ENCODE measurements at regions not wholly inside any gene's neighbourhood (a gene's known extent, or its start where the extent isn't known, plus 50 kb on each side); places are given as distances from the start of the nearest gene placed in this dataset.
"Not testable (repeated sequence)": the region's sequence is repeated elsewhere in the genome, so short reads cannot be mapped to it uniquely, and the experiment has no call there.

DNA sequence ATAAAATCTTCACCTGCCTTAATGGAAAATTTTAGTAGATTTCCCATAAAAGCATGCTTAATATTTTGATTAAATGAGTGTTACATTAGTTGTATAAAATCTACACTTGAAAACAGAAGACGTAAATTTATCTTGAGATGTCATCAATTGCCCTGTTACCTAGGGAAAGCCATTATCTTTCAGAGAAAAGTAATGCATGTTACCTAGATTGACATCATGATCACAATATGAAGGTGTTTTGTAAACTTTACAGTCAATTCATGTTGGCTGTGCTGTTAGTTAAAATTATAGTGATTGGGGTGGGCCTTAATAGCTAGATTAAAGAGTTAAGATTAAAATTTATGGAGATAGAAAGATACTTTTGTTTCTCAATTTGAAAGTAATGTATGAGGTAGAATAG, 293.2 kb upstream of the PCDH18 start:
- no peak for DNase-seq

DNA sequence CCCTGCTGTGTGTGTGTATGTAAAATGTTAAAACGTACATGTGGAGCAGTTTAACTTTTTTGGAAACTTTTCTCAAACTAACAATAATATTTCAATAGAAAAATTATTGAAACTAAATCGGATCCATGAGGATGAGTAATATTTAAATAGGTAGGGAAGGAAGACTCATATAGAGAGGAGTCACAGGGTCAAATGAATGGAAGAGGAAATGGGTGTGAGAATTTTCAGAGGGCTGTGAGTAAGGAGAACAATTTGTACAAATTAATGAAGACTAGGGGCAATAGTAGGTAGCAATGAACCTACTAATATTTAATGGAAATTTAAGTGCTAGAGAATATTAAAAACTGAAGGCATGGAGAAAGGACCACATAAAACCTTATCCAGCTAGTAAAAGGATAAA, 290.7 kb upstream of the PCDH18 start:
- no peak for DNase-seq

DNA sequence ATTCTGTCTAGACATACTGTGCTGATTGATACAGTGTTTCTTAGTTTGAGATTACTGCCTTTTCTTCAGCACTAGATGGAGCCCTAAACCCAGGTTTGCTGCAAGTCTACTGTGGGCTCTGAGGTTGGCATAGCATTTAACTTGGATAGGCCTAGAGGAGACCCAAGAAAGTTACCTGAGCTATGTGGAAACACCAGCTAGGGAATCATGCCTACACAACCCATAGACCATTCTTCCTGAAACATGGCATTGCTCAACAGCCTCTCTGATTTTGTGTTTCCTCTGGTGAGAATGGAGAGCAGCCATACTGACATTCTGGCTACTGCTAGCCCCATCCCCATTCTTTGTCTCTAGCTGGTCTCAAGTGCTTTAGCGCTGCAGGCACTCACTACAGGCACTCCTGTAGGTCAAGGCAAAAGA, 287.7 kb upstream of the PCDH18 start:
- peak; percentile 53 for DNase-seq

DNA sequence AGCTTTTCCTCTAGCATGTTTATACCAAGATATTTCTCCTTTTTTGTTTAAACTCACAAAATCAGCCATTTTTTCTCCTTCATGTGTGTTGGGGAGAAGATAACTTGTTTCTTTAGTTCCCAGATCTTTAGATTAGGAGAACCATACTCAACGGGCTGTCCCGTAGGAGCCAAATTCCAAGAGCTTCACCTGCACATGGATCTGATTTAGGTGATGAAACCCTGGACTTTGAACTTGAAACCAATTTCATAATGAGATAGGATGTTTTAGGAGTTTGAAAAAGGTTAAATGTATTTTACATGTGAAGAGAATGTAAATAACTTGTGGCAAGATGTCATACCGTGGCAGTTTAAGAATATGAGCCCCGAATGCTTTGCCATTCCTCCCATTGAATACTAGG, 280.0 kb upstream of the PCDH18 start:
- DNase-seq = no peak

DNA sequence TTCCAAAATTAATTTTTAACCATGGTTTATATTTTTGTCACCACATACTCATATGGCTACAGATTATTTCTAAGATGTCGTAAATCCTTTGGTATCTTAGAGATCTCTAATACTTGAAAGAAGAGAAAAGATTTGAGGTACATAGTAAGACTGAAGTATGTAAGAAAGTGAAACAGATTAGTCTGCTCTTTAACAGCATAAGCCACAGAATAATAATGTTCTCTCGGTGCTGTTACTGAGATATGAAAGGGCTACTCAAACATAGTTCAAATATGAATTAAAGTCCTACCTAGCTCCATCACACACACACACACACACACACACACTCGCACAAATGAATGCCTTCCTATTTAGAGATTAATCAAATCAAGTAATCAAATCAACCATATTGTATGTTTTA, 274.1 kb upstream of the PCDH18 start:
- DNase-seq = no peak

DNA sequence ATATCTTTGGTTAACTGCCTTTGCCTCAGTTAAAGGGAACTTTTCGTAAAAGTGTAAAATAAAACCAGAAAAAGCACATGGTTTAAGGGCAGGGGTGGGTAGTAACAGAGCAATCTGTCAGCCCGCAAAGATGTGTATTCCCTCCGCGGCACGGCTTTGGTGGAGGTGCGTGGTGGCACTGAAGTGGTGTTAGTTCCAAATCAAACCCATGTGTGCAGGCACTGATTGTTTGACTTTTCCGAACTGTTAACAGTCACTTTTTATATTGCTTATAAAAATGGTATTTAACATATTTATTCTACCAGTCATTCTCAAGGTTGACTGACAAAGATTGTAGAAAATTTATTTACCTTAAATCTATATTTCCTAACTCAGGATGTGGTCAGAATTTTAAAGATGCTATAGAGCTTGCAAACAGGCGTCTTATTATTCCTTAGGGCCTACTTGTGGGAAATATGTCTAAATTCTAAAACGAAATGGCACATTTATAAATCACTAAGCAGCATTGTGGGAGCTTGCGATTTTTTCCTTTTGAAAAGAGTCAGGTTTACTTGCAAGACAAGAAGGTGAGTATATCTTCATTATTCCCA, 272.7 kb upstream of the PCDH18 start:
- no peak for DNase-seq

DNA sequence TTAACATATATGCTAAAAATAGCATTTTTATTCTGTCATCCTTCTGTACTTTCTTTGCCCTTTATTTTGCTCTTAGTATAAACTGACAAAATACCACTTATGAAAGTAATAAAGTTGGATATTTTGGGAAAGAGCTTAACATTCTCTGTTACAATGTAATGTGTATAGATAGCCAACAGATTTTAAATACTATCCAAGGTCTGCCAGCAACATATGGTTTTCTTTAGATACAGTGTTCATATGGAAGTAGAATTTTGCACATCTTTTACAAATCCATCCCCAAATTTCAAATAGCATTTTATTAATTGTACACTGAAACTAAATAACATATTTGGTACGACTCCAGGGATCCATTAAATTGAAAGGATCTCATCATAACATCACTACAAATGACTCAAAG, 268.6 kb upstream of the PCDH18 start:
- no peak for DNase-seq

DNA sequence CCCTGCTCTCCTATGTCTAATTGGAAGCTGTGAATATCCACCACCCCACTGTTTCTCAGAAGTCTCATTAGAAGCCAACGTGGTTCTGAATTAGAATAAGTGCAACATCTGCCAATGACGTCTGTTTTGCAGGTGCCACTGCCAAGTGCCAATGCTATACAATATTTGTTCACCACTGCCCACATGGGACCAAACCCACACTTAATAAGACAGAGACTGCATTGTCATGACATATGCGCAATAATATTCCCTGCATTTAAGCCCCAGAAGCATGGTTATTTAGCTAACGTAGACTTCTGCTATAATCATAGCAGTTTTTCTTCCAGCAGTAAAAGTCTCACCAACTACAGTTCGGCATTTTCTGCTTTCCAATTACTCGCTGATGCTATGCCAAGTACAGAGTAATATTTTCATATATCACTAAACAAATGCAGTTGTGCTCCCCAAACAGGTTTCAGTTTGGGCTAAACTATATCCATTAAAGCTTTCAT, 262.5 kb upstream of the PCDH18 start:
- no peak for DNase-seq

DNA sequence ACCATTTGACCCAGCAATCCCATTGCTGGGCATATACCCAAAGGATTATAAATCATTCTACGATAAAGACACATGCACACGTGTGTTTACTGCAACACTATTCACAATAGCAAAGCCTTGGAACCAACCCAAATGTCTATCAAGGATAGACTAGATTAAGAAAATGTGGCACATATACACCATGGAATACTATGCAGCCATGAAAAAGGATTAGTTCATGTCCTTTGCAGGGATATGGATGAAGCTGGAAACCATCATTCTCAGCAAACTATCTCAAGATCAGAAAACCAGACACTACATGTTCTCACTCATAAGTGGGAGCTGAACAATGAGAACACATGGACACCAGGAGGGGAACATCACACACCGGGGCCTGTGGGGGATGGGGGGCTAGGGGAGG, 257.0 kb upstream of the PCDH18 start:
- not testable (repeated sequence) for DNase-seq

DNA sequence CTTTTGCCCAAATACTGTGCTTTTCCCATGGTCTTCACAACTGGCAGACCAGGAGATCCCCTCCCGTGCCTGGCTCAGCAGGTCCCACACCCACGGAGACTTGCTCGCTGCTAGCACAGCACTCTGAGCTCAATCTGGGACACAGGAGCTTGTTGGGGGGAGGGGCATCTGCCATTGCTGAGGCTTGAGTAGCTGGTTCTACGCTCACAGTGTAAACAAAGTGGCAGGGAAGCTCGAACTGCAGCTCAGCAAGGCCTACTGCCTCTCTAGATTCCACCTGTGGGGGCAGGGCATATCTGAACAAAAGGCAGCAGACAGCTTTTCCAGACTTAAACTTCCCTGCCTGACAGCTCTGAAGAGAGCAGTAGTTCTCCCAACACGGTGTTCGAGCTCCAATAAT, 251.6 kb upstream of the PCDH18 start:
- not testable (repeated sequence) for DNase-seq

DNA sequence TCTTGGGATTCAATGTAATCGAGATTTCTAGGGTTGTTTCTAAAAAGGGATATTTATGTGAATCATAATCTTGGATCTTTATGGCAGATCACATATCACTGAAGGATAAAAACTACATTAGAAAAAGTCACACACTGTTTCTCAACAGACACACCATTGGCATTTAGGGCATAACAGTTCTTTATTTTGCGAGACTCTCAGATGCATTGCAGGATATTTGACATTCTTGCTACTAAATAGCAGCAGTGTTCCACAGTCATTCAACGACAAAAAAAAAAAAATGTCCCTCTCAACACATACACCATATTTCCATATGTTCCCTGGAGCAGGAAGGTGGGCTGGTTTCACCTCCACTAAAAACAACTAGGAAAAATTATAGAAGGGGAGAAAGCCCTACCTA, 243.4 kb upstream of the PCDH18 start:
- no peak for DNase-seq

DNA sequence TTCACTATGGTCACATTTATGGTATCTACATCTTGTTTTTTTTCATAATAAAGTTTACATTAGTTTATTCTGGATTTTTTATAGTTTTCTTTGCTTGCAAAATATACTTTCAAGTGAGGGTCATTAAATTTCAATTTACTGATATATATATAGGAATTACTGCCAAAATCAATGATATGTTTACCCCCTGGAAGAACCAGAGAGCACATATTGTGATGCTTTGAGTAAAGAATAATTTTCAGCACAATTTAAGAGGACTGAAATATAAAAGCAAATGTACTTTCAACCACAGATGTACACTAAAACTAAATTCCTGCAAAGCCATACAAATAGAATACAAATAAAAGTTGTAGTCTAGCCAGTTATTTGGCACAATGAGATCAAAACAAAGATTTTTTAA, 242.2 kb upstream of the PCDH18 start:
- no peak for DNase-seq

DNA sequence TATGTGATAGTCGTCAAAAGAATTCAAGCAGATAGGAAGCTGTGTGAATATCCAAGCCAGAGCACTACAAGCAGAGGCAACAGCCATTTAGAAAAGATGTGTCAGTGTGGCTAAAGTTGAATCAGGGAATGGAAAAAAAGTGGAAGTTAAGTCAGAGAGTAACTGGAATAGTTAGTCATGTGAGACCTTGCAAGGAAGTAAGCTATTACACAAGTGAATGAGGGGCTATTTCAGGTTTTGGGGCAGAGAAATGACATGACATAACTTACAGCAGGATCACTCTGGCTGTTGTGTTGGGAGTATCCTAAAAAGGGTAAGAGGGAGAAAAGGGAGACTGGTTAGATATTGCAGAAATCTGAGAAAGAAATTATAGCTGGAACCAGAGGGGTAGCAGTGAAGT, 236.6 kb upstream of the PCDH18 start:
- no peak for DNase-seq

DNA sequence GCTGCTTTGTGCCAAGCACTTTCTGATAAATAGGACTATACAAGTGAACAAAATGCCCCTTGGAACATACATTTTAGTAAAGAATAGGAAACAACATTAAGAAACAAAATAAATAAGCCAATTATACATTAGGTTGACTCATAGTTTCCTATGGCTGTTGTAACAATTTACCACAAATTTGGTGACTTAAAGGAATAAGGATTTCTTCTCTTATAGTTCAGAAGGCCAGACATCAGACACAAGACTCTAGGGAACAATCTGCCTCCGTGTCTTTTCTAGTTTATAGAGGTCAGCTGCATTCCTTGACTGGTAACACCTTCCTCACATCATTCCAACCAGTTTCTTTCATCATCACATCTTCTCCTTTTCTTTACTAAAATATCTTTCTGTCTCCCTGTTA, 235.9 kb upstream of the PCDH18 start:
- peak; percentile 1 for DNase-seq

DNA sequence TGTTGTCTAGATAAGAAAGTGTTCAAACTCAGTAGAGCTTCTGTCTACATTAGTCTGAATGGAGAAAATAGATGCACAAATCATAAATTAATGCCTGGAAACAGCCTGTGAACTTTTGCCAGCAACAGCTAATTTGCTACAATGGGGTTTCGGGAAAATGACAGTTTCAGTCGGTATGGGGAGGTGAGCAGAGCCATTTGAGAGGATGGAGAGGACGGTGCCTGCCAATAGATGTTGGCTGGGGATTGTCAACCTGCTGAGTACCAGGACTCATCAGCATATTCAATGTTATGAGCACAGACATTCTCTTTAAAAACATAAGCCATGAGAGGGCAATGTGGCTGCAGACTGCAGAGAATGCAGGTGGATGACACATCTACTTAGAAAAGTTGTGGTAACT, 230.3 kb upstream of the PCDH18 start:
- no peak for DNase-seq

DNA sequence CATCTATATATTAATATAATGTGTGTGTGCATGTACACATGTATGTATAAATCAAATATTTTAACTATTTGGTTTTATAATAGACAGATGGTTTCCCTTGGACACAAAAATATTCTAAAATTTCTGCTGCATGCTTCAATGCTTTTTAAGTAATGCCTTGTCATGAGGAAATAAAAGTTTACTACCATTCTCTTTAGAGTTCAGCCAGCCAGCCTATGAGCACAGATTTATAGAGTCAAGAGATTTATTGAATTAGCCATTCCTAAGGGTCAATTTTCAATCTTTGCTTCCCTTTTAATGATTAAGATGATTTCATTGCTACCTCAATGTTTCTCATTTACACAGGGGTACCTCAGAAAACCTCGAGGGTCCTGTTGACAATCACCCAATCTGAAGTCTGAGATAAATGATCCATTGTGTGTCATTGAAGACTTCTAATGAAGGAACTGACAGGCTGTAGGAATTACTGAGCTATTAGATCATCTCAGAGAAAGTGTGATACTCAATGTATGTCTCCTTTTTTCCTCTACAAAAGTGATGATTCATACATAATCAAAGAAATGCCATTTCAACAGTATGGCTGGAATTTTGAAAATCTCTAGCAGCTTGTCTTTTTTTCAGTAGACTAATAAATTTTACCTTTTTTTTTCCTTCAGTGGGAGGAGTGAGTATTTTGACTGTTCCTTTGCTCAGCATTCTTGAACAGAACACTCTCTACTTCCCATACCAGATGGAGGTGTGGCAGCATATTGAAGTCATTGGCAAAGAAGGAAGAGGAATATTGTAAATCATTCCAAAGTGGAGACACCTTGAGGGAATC, 222.6 kb upstream of the PCDH18 start:
- DNase-seq = peak; percentile 52

DNA sequence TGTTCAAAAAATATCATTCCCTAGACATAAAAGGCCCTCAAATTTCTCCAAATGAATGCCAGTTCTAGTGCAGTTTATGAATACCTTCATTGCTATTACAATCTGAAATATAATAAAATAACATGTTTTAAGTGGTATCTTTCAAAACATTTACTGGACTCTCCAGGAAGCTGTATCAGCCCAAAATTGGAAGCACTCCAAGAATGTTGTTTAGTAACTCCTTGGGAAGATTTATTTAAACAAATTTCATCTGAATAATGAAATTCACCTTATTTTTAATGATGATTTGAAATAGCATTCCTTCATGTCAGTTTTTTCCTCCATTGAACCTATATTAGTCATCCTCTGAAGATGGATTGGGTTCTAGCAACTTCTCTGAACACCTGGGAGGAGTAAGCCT, 217.2 kb upstream of the PCDH18 start:
- DNase-seq = peak; percentile 16

DNA sequence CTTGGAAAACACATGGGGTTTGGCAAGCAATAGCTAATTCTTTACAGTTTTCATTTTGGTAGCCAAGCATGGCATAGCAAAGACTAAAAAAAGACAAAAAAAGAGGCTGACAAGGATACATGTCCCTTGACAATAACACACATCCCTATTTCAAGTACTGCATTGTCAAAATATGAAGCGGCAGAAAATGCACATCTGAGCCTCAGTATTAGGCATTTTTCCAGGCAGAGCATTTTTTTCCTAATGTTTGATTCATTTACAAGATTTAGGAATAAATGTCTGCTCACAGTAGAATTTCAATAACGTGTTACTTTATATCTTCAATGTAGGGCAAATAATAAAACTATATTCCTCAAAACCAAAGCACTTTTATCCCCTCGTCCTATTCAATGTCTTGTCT, 216.3 kb upstream of the PCDH18 start:
- DNase-seq = no peak

DNA sequence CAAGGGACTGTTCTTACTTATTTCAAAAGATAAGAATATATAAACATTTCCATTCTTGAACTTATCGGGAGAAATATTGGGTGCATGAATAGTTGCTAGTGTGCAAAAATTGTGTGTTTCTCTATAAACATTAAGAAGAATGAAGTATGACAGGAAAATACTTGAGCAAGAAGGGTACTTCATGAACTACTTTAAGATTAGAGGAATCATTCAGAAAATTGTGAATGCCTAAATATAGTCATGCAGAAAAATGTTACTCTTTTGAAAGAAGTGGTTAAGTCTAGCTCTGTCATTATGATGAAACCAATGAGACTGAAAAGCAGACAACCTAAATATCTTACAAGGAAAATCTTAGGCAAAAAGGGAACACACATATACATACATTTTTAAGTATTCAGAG, 207.8 kb upstream of the PCDH18 start:
- no peak for DNase-seq

DNA sequence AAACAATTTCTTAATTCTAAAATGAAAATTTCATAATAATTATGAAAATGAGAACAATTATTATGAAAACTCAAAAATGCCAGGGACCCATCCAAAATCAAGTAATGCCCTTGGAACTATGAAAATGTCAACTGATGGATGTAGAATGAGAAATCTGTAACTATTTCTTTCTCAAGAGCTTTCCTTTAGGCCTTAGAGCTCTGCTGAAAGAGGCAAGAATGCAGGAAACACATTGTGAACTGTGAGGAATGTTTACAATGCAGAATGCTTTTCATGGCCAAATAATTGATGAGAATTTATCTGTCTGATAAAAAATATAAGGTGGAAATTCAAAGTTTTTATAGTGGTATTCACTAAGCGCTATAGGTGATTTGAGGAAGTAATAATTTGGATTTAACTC, 207.1 kb upstream of the PCDH18 start:
- DNase-seq = no peak

DNA sequence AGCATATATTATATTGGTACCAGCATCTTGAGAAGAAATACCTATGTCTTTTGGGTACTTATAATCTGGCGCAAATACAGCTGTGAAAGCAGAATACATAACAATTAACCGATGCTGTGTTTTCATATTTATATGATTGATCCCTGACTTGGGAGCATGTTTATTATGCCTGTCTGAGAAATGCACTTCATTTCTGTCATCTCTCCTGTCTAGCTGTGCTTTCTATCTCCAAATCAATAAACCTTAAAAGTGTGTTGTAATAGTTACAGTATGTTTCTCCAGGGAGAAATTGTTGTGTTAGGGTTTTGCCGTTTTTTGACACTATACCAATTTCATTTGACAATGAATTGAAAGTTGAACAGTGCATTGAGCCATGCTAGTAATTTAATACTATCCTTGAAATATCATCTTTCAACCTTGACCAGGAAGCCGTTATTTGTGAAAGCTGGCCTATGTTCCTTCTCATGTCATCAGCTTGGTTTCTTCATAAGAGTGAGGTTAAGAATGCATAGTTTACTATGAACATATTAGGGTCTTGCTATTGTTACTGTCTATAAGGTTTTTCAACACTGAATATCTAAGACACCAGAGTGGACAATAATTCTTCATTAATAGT, 206.2 kb upstream of the PCDH18 start:
- DNase-seq = no peak

DNA sequence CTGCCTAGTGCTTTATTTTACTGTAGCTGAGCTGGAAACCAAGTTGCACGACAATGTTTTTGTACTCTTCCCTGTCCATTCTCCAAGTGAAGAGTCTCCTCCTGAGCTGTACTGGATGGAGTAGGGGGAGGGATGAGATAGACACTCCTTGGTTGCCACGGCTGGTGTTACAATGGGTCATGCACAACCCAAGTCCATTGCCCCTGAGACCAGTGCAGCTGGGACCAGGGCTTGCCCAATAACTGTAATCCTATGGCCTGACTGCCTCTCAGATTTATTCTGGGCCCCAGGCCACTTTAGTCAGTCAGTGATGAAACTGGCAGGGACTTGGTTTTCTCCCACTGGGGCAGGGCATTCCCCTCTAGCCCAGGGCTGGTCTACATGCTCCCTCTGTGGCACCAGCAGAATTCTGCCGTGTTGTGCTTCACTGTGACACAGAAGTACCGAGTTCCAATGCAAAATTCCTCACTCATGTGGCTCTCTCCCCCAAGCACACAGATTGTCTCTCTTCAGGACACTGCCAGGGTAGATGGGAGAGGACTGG, 203.3 kb upstream of the PCDH18 start:
- no peak for DNase-seq

DNA sequence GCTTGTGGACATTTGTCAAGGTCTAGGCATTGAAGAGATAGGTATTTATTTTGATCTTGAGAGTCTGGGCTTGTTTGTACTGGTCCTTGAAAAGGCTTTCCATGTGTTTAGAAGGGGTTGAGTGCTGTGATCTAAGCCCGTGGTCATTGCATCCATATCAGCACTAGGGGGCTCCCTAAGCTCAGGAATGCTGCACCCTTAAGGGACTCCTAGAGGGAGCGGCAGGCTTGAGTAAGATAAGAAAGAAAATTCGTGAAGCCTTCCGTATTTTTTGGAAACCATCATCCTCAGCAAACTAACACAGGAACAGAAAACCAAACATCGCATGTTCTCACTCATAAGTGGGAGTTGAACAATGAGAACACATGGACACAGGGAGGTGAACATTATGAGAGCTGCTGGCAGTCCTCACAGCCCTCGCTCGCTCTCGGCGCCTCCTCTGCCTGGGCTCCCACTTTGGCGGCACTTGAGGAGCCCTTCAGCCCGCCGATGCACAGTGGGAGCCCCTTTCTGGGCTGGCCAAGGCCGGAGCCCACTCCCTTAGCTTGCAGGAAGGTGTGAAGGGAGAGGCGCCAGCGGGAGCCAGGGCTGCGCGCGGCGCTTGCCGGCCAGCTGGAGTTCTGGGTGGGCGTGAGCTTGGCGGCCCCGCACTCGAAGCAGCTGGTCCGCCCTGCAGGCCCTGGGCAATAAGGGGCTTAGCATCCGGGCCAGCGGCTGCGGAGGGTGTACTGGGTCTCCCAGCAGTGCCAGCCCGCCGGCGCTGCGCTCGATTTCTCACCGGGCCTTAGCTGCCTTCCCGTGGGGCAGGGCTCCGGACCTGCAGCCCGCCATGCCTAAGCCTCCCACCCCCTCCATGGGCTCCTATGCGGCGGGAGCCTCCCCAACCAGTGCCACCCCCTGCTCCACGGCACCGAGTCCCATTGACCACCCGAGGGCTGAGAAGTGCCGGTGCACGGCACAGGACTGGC, 201.2 kb upstream of the PCDH18 start:
- DNase-seq = not testable (repeated sequence)

Data from HCEC 1CT (cell line).